ENCODE measurements at regions not wholly inside any gene's neighbourhood (a gene's known extent, or its start where the extent isn't known, plus 50 kb on each side); places are given as distances from the start of the nearest gene placed in this dataset.

- no peaks in the 10 kb centered on the region for H3F3A ChIP-seq (replicated peaks; ENCODE audit: low read depth)
- DNase-seq (ENCODE audit: low spot score) (no peak), ATAC-seq (no peak)
- no peak overlapping the region for H3K27ac ChIP-seq (ENCODE audit: low read depth)
- no peak overlapping the region for H3K27ac Mint-ChIP-seq
- H3K4me1 ChIP-seq (ENCODE audit: insufficient read depth): no peaks in the 10 kb centered on the region; the same call in 1 of the 2 replicates
- no peaks in the 10 kb centered on the region for H3K9me3 Mint-ChIP-seq
- no peak overlapping the region for H2AFZ ChIP-seq
- no peaks in the 10 kb centered on the region for H3K36me3 Mint-ChIP-seq (ENCODE audit: low read depth)
- no peaks in the 10 kb centered on the region for H3K79me2 ChIP-seq (replicated peaks; ENCODE audit: insufficient read depth)
- no peak overlapping the region for H3K4me3 ChIP-seq
- no peaks in the 10 kb centered on the region for H4K20me1 ChIP-seq (replicated peaks; ENCODE audit: insufficient read depth)
- no peaks in the 10 kb centered on the region for H3K27me3 ChIP-seq (ENCODE audit: insufficient read depth)
- peaks cover 1% of the 10 kb centered on the region for H3K27me3 Mint-ChIP-seq (ENCODE audit: insufficient read depth, low read depth, poor library complexity)
- H3K9me2 ChIP-seq (ENCODE audit: insufficient read depth): no peaks in the 10 kb centered on the region
- H3K4me2 ChIP-seq: no peak overlapping the region
- TF ChIP-seq JUNB (IDR thresholded peaks at IDR 0.05; ENCODE audit: unreplicated experiment) (no peak), ZNF331 (CRISPR knock-in tag; IDR thresholded peaks at IDR 0.05; ENCODE audit: low read depth) (no peak), CTCF (conservative IDR thresholded peaks at IDR 0.05; ENCODE audit: low read depth in 2 of 2) (no peak), EZH2 (IDR thresholded peaks at IDR 0.05; ENCODE audit: low read depth, unreplicated experiment) (no peak), CREB1 (CRISPR knock-in tag; IDR thresholded peaks at IDR 0.05; ENCODE audit: low read depth) (no peak), EZH2phosphoT487 (IDR thresholded peaks at IDR 0.05; ENCODE audit: unreplicated experiment) (no peak), ZNF462 (CRISPR knock-in tag; IDR thresholded peaks at IDR 0.05) (no peak), NANOG (IDR thresholded peaks at IDR 0.05; ENCODE audit: borderline replicate concordance) (no peak), STAT1 (IDR thresholded peaks at IDR 0.05; ENCODE audit: unreplicated experiment) (no peak), ZNF114 (CRISPR knock-in tag; IDR thresholded peaks at IDR 0.05) (no peak), POLR2AphosphoS5 (IDR thresholded peaks at IDR 0.05; ENCODE audit: low read depth) (no peak)
- TF ChIP-seq, protein P1, sequence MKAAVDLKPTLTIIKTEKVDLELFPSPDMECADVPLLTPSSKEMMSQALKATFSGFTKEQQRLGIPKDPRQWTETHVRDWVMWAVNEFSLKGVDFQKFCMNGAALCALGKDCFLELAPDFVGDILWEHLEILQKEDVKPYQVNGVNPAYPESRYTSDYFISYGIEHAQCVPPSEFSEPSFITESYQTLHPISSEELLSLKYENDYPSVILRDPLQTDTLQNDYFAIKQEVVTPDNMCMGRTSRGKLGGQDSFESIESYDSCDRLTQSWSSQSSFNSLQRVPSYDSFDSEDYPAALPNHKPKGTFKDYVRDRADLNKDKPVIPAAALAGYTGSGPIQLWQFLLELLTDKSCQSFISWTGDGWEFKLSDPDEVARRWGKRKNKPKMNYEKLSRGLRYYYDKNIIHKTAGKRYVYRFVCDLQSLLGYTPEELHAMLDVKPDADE (IDR thresholded peaks at IDR 0.05): no peak
- TF ChIP-seq, protein P2, sequence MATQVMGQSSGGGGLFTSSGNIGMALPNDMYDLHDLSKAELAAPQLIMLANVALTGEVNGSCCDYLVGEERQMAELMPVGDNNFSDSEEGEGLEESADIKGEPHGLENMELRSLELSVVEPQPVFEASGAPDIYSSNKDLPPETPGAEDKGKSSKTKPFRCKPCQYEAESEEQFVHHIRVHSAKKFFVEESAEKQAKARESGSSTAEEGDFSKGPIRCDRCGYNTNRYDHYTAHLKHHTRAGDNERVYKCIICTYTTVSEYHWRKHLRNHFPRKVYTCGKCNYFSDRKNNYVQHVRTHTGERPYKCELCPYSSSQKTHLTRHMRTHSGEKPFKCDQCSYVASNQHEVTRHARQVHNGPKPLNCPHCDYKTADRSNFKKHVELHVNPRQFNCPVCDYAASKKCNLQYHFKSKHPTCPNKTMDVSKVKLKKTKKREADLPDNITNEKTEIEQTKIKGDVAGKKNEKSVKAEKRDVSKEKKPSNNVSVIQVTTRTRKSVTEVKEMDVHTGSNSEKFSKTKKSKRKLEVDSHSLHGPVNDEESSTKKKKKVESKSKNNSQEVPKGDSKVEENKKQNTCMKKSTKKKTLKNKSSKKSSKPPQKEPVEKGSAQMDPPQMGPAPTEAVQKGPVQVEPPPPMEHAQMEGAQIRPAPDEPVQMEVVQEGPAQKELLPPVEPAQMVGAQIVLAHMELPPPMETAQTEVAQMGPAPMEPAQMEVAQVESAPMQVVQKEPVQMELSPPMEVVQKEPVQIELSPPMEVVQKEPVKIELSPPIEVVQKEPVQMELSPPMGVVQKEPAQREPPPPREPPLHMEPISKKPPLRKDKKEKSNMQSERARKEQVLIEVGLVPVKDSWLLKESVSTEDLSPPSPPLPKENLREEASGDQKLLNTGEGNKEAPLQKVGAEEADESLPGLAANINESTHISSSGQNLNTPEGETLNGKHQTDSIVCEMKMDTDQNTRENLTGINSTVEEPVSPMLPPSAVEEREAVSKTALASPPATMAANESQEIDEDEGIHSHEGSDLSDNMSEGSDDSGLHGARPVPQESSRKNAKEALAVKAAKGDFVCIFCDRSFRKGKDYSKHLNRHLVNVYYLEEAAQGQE (IDR thresholded peaks at IDR 0.05; ENCODE audit: unreplicated experiment): no peak
- no peaks in the 10 kb centered on the region for H3K36me3 ChIP-seq (ENCODE audit: insufficient read depth)
- H3K4me1 Mint-ChIP-seq: no peaks in the 10 kb centered on the region
- H3K4me3 Mint-ChIP-seq: no peak overlapping the region
Observed at GRCh38 chr21:15204970-15205286, 140.1 kb upstream of the NRIP1 start.

Measured in GM23338 (cell line).